ENCODE measurements at regions not wholly inside any gene's neighbourhood (a gene's known extent, or its start where the extent isn't known, plus 50 kb on each side); places are given as distances from the start of the nearest gene placed in this dataset.

- Histone ChIP-seq H3K23me2 (ENCODE audit: insufficient read length, low read depth, low read length, poor library complexity, severe bottlenecking) (no peaks in the 10 kb centered on the region), H3K18ac (ENCODE audit: insufficient read length, low read depth, low read length) (no peak overlapping the region), H2BK20ac (ENCODE audit: low read depth, low read length, poor library complexity, severe bottlenecking) (no peak overlapping the region), H2BK15ac (ENCODE audit: low read depth, low read length) (no peak overlapping the region), H3K4ac (ENCODE audit: low read depth, low read length) (no peak overlapping the region), H2AFZ (ENCODE audit: low read length) (no peak overlapping the region), H3K27ac (ENCODE audit: insufficient read length, low read depth, low read length) (no peak overlapping the region), H3K27me3 (ENCODE audit: insufficient read depth, low read length) (no peaks in the 10 kb centered on the region), H3K4me1 (ENCODE audit: insufficient read depth, low read length) (no peaks in the 10 kb centered on the region), H3K9ac (ENCODE audit: extremely low read depth, insufficient read length, low read length) (no peak overlapping the region), H4K8ac (replicated peaks; ENCODE audit: insufficient read length, low read depth, low read length) (no peak overlapping the region), H3K9me3 (ENCODE audit: control insufficient read depth, low read depth, low read length) (no peaks in the 10 kb centered on the region), H2BK120ac (ENCODE audit: low read depth, low read length, poor library complexity, severe bottlenecking) (no peak overlapping the region), H3K14ac (ENCODE audit: insufficient read depth, low read length) (no peak overlapping the region), H3K23ac (ENCODE audit: insufficient read length, low read depth, low read length) (no peak overlapping the region), H3K79me1 (ENCODE audit: insufficient read depth, low read depth, low read length, poor library complexity, severe bottlenecking) (no peaks in the 10 kb centered on the region), H3K79me2 (ENCODE audit: insufficient read depth, low read length) (no peaks in the 10 kb centered on the region), H4K5ac (ENCODE audit: insufficient read length, low read depth, low read length) (no peak overlapping the region), H3K4me2 (ENCODE audit: insufficient read depth, insufficient read length, low read length) (no peak overlapping the region), H3T11ph (ENCODE audit: low read length) (no peak overlapping the region), H2AK5ac (ENCODE audit: insufficient read length, low read length) (no peak overlapping the region), H2BK12ac (ENCODE audit: insufficient read length, low read depth, low read length) (no peak overlapping the region), H4K91ac (ENCODE audit: insufficient read length, low read depth, low read length) (no peak overlapping the region), H4K20me1 (ENCODE audit: control insufficient read depth, insufficient read depth, insufficient read length) (no peaks in the 10 kb centered on the region), H2BK5ac (ENCODE audit: insufficient read length, low read length) (no peak overlapping the region), H3K56ac (ENCODE audit: insufficient read length, low read depth, low read length) (no peak overlapping the region)
- Mint-ChIP-seq H3K4me3 (no peak overlapping the region), H3K4me1 (no peaks in the 10 kb centered on the region), H3K36me3 (ENCODE audit: insufficient read depth in 1 of 3, low read depth in 3 of 3) (no peaks in the 10 kb centered on the region; a peak in 1 of 7 replicates), H3K27me3 (ENCODE audit: low read depth) (no peaks in the 10 kb centered on the region), H3K9me3 (no peaks in the 10 kb centered on the region), H3K27ac (no peak overlapping the region)
- WGBS (ENCODE audit: extremely low coverage, insufficient read length, low lambda C conversion rate), result no CpG with 5 or more reads among the region's 3 CpGs
- TF ChIP-seq CTCF (conservative IDR thresholded peaks at IDR 0.05), result no peak
- no peak for DNase-seq
Measured at GRCh38 chr9:82616545-82616944, 446.4 kb downstream of the RASEF start.
